ENCODE measurements at regions not wholly inside any gene's neighbourhood (a gene's known extent, or its start where the extent isn't known, plus 50 kb on each side); places are given as distances from the start of the nearest gene placed in this dataset.
"Not testable (repeated sequence)": the region's sequence is repeated elsewhere in the genome, so short reads cannot be mapped to it uniquely, and the experiment has no call there.

DNA sequence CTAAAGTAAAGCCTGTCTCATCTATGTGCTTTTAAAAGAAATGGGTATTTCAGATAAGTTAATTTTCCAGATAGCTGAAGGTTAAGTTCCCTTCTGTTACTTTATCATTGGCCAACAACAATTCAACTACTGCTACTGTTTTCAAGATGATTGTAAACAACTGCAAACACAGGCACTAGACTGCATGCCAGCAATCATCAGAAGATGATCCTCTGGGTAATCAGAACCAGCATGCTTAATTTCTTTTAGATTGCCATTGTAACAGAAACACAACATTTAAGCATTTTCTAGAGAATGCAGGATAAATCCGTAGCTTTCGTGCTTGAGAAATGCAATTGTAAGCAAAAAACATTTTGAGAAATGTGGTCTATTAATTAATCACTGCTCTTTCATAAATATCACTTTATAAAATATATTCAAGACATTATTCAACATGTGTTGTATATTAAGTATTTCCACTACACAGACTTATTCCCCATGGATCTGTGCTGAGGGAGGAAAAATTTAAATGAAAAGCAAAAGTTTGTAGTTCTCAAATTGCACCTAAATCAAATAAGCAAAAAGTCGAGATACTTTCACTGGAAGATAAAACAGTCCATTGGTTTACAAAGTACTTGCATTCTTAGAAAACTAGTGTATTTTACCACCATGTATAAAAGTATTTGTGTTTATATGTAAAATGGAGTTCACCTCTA is 133.7 kb downstream of the ATL2 start:
- TF ChIP-seq, protein P1, sequence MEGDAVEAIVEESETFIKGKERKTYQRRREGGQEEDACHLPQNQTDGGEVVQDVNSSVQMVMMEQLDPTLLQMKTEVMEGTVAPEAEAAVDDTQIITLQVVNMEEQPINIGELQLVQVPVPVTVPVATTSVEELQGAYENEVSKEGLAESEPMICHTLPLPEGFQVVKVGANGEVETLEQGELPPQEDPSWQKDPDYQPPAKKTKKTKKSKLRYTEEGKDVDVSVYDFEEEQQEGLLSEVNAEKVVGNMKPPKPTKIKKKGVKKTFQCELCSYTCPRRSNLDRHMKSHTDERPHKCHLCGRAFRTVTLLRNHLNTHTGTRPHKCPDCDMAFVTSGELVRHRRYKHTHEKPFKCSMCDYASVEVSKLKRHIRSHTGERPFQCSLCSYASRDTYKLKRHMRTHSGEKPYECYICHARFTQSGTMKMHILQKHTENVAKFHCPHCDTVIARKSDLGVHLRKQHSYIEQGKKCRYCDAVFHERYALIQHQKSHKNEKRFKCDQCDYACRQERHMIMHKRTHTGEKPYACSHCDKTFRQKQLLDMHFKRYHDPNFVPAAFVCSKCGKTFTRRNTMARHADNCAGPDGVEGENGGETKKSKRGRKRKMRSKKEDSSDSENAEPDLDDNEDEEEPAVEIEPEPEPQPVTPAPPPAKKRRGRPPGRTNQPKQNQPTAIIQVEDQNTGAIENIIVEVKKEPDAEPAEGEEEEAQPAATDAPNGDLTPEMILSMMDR (IDR thresholded peaks at IDR 0.05; ENCODE audit: extremely low read depth, insufficient read depth, missing control alignments): no peak
- no peak for DNase-seq (ENCODE audit: low spot score)
- in situ Hi-C loops (cut with MboI; ENCODE audit: low pct_unique_long_range_greater_than_20kb, low sequenced_read_pairs, unreplicated experiment): no loop called here

DNA sequence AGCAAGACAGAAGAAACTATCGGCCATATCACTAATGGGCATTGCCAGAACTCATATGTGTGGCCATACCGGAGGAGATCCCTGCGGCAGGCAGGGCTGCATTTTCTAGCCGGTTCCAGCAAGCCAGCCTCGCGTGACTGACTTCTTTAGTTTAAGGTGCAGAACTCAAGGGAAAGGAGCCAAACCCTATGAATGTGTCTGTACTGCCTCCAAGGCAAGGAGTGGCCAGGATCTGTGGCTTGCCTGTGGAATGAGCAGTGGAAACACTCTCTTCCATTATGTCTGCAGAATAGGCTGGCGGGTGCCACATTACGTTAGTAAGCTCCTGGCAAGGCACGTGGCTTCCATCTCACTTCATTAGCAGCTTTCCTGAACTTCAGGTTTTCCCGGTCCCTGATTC is 137.6 kb downstream of the ATL2 start:
- TF ChIP-seq, protein P1 (IDR thresholded peaks at IDR 0.05; ENCODE audit: extremely low read depth, insufficient read depth, missing control alignments): no peak
- DNase-seq (ENCODE audit: low spot score): no peak
- in situ Hi-C loops (cut with MboI; ENCODE audit: low pct_unique_long_range_greater_than_20kb, low sequenced_read_pairs, unreplicated experiment): no loop called here

DNA sequence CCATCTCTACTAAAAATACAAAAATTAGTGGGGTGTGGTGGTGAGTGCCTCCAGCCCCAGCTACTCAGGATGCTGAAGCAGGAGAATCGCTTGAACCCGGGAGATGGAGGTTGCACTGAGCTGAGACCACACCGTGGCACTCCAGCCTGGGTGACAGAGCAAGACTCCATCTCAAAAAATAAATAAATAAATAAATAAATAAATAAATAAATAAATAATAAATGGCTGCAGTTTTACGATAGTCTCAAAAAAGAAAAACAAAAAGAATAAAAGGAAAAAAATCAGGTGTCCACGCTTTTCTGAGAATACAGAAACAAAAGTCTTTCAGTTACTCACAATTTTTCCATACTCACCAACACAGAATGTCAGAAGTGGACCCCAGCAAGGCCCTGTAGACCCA is 138.4 kb downstream of the ATL2 start:
- DNase-seq (ENCODE audit: low spot score); in situ Hi-C loops (cut with MboI; ENCODE audit: low pct_unique_long_range_greater_than_20kb, low sequenced_read_pairs, unreplicated experiment): not testable (repeated sequence)

DNA sequence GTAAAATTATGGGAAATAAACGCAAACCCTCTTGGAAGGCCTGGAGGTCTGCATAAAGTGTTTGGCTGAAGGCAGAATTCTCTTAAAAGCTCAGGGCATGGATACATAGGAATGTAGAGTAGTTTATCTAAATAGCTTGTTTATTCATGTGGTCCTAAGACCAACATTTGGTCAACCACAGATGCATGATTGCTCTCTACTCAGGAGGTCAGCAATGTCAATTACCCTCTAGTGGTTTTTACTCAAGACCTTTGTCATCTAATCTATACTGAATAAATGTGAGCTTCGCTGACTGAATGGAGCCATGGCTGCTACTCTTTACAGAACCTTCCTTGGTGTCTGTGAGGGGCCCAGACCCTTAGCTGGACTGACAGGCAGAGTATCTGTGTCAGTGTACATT is 139.8 kb downstream of the ATL2 start:
- TF ChIP-seq, protein P1 (IDR thresholded peaks at IDR 0.05; ENCODE audit: extremely low read depth, insufficient read depth, missing control alignments): no peak
- DNase-seq (ENCODE audit: low spot score): no peak
- in situ Hi-C loops (cut with MboI; ENCODE audit: low pct_unique_long_range_greater_than_20kb, low sequenced_read_pairs, unreplicated experiment): no loop called here

DNA sequence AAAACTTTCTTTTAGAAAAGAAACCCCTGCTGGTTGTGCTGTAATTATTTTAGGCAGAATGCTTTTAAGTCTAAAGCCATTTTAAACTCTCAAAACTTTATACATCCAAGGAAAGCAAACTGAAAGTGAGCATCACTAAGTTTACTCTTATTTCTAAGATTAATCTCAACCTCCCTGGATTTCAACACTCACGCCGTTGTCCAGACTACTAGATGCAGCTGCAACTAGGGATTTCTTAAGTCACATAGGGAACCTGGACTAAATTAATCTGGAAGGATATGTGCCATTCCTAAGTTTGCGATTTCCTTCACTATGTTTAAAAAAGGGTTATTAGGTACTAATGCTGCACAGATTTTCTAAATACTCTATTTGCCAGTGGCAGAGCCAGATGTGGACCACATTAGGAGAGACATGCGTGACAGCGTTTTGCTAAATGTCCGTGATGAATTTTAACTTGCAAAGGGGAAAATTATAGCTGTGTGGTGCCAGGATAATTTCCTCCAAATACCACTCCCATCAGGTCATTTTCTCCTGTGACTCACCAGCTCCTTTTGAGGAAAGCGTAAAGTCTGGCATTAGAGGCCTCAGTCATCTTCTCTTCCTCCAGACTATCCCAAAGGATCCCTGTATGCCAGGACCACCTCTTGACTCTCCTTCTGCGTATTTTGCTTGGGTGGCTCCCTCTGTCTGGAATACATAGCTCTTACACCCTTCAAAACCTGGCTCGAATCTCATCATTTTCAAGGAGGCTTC is 143.7 kb downstream of the ATL2 start:
- in situ Hi-C loops (cut with MboI; ENCODE audit: low pct_unique_long_range_greater_than_20kb, low sequenced_read_pairs, unreplicated experiment): no loop called here
- TF ChIP-seq, protein P1 (IDR thresholded peaks at IDR 0.05; ENCODE audit: extremely low read depth, insufficient read depth, missing control alignments): no peak
- no peak for DNase-seq (ENCODE audit: low spot score)

DNA sequence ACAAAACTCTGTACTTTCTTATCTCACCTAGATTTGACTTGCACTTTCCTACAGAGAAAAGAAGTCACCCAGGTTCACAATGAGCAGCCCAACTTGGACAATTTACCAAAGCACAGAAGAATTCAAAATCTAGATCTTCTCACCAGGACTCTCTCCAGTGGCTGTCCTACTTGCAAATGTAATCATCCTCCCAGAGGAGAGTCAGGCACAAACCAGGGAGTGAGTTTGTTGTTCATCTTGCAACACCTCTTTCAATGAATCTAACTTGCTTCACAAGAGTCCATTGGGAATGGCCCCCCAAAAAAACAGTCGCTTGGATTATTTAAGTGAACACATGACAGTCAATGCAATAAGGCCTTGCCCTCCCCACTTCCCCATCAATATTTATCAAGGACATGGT is 144.6 kb downstream of the ATL2 start:
- in situ Hi-C loops (cut with MboI; ENCODE audit: low pct_unique_long_range_greater_than_20kb, low sequenced_read_pairs, unreplicated experiment): no loop called here
- TF ChIP-seq, protein P1 (IDR thresholded peaks at IDR 0.05; ENCODE audit: extremely low read depth, insufficient read depth, missing control alignments): no peak
- DNase-seq (ENCODE audit: low spot score): no peak

DNA sequence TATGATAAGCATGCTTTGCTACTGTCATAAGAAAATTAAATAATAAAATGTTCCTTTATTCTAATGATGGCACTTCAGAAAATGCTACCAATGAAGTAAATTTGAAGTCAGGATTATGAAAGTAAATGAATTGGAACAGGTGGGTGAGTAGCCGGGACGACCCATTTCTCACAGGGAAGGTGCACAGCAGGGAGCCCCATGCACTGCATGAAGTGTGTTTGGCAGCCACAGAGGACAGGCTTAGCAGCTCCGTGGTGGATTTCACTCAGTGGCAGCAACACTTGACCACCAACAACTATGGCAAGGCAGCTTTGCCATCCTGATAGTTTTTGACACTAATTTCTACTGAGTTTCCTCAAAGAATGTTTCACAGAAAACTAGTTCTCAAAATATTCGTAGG is 146.3 kb downstream of the ATL2 start:
- in situ Hi-C loops (cut with MboI; ENCODE audit: low pct_unique_long_range_greater_than_20kb, low sequenced_read_pairs, unreplicated experiment): no loop called here
- TF ChIP-seq, protein P1 (IDR thresholded peaks at IDR 0.05; ENCODE audit: extremely low read depth, insufficient read depth, missing control alignments): no peak
- no peak for DNase-seq (ENCODE audit: low spot score)

All from GM13977 (cell line).